Breast epithelium (tissue), 3 donors: ENCODE measurements at regions not wholly inside any gene's neighbourhood (a gene's known extent, or its start where the extent isn't known, plus 50 kb on each side); places are given as distances from the start of the nearest gene placed in this dataset.

Source experiments
- CTCF ChIP-seq, 3 donors: fragments of 450-650 bp; IDR thresholded peaks; one replicate each; pipeline ENCODE4 v1.5.1; 2016 to 2017; ENCODE audit warnings: antibody characterized with exemption in 3 of 3, mild to moderate bottlenecking in 3 of 3, moderate library complexity in 3 of 3
- POLR2A ChIP-seq: fragments of 450-650 bp; IDR thresholded peaks from one replicate; pipeline ENCODE4 v1.6.1; 2016; ENCODE audit warnings: antibody characterized with exemption, mild to moderate bottlenecking, moderate library complexity

- TF ChIP-seq CTCF (IDR thresholded peaks at IDR 0.05) = no peak
- no peak for TF ChIP-seq POLR2A
These were observed 513.3 kb upstream of the CCDC196 start for GRCh38 chr14:65972891-65973290.
